Caco-2 (cell line): ENCODE measurements at regions not wholly inside any gene's neighbourhood (a gene's known extent, or its start where the extent isn't known, plus 50 kb on each side); places are given as distances from the start of the nearest gene placed in this dataset.

Source experiments
- BruUV-seq: library from RNA; stranded (reverse); fragments of 400-500 nt; replicated peaks from 2 replicates; lab custom pipeline; 2021; lab: Mats Ljungman, UMichigan
- CTCF ChIA-PET: fragments of 300-600 bp; sonication (Branson Sonifier 250); formaldehyde crosslinking; loops from one replicate; lab custom pipeline; 2022; ENCODE audit warnings: antibody characterized with exemption; lab: Charles Lee
- POLR2A ChIA-PET: fragments of 300-600 bp; sonication (Branson Sonifier 250); formaldehyde crosslinking; loops from one replicate; lab custom pipeline; 2022; ENCODE audit warnings: antibody characterized with exemption; lab: Charles Lee
- DNase-seq, 2 experiments: peaks; one replicate each; pipeline versions ENCODE4 v3.0.0 to v3.0.0-alpha.2; 2020 to 2022
- H3K27me3 ChIP-seq: replicated peaks from 2 replicates; pipeline ENCODE4 v1.6.0; 2011; ENCODE audit warnings: low read length; ENCODE audit not compliant: control insufficient read depth, insufficient read depth
- H3K36me3 ChIP-seq: 2 replicates; pipeline ENCODE4 v1.5.1; 2011; ENCODE audit warnings: low read length; ENCODE audit not compliant: control insufficient read depth, insufficient read depth
- H3K4me1 ChIP-seq: fragments of 250-450 bp; sonication (Bioruptor Pico); 2 replicates; pipeline ENCODE4 v1.5.1; 2020; ENCODE audit warnings: mild to moderate bottlenecking
- H3K4me3 ChIP-seq: 2 replicates; pipeline ENCODE4 v1.5.1; 2011; ENCODE audit warnings: low read depth, mild to moderate bottlenecking, control low read depth, low read length
- H3K9me3 ChIP-seq: fragments of 250-450 bp; sonication (Bioruptor Pico); 2 replicates; pipeline ENCODE4 v1.5.1; 2020; ENCODE audit warnings: mild to moderate bottlenecking, moderate library complexity
- H3K27ac Mint-ChIP-seq: one replicate; pipeline ENCODE4 v1.8.0; 2022; ENCODE audit warnings: mixed read lengths; ENCODE audit not compliant: unreplicated experiment
- H3K27me3 Mint-ChIP-seq: one replicate; pipeline ENCODE4 v1.8.0; 2022; ENCODE audit warnings: mixed read lengths; ENCODE audit not compliant: insufficient read depth, unreplicated experiment
- H3K36me3 Mint-ChIP-seq: one replicate; pipeline ENCODE4 v1.8.0; 2022; ENCODE audit warnings: mild to moderate bottlenecking, mixed read lengths; ENCODE audit not compliant: insufficient read depth, unreplicated experiment
- H3K4me1 Mint-ChIP-seq: one replicate; pipeline ENCODE4 v1.8.0; 2022; ENCODE audit warnings: low read depth, mixed read lengths; ENCODE audit not compliant: unreplicated experiment
- H3K4me3 Mint-ChIP-seq: one replicate; pipeline ENCODE4 v1.8.0; 2022; ENCODE audit warnings: mild to moderate bottlenecking, moderate library complexity, mixed read lengths; ENCODE audit not compliant: unreplicated experiment
- H3K9me3 Mint-ChIP-seq: one replicate; pipeline ENCODE4 v1.8.0; 2022; ENCODE audit warnings: mixed read lengths; ENCODE audit not compliant: unreplicated experiment
- intact Hi-C: fragments of 100-400 bp; cut with micrococcal nuclease; formaldehyde crosslinking; loops from one replicate; pipeline ENCODE4 v1.10.0; 2022; ENCODE audit not compliant: unreplicated experiment
- TF ChIP-seq, protein P1 (sequence below), 2 experiments: fragments of 200-600 bp in 1 of 2; IDR thresholded peaks; 1 replicate in 1 of 2; 2 replicates in 1 of 2; pipeline versions ENCODE4 v1.5.1 to v1.8.0; 2011 to 2022; ENCODE audit warnings: antibody characterized with exemption in 1 of 2, control low read depth in 1 of 2, inconsistent platforms in 1 of 2, low read depth in 1 of 2, low read length in 1 of 2, mild to moderate bottlenecking in 1 of 2, moderate library complexity in 1 of 2; ENCODE audit not compliant: insufficient read depth in 1 of 2, severe bottlenecking in 1 of 2, unreplicated experiment in 1 of 2

DNA sequence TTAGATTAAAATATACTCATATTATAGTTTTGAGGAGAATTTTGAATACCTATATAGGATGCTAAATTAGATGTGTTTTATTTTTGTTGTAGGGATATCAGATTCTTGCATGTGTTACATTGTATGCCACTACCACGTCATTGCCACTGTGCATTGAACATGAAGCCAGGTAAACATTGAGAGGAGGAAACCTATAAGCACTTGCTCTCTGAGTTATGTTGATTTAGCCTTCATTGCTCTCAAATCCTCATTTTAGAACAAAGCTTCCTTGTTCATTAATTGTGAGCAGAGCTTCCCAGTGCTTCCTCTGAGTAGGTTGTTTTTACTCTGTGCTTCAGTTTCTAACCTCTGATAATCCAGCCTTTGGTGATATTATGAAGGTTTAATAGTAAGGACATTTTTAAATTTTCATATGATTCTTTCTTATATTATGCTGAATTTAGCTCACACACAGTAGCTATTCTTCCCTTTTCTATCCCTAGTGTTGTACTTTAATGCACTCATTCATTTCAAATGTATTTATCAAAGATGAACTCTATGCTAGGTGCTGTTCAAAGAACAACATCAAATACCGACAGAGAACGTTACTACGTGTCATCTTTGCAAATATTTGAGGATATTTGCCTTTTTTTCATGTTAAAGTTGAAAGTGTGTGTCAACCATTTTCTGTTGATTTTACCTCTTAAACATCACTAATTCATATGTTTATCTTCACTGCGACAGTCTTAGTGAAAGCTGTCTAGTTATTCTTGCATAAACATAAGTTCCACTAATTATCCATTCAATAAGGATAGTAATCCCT, 1448.0 kb upstream of the MIR17HG start:
- no peaks in the 10 kb centered on the region for H3K27me3 Mint-ChIP-seq
- Histone ChIP-seq H3K27me3 (no peaks in the 10 kb centered on the region), H3K4me3 (no peak overlapping the region), H3K9me3 (peaks cover 10% of the 10 kb centered on the region; the same call in 1 of the 2 replicates), H3K36me3 (no peaks in the 10 kb centered on the region), H3K4me1 (no peaks in the 10 kb centered on the region)
- H3K36me3 Mint-ChIP-seq = no peaks in the 10 kb centered on the region
- ChIA-PET POLR2A (no interaction called here), CTCF (no interaction called here)
- H3K4me3 Mint-ChIP-seq = no peak overlapping the region
- no peak for DNase-seq
- intact Hi-C loops = no loop called here
- no TSS peak for BruUV-seq
- H3K9me3 Mint-ChIP-seq = peaks cover 13% of the 10 kb centered on the region
- TF ChIP-seq, protein P1, sequence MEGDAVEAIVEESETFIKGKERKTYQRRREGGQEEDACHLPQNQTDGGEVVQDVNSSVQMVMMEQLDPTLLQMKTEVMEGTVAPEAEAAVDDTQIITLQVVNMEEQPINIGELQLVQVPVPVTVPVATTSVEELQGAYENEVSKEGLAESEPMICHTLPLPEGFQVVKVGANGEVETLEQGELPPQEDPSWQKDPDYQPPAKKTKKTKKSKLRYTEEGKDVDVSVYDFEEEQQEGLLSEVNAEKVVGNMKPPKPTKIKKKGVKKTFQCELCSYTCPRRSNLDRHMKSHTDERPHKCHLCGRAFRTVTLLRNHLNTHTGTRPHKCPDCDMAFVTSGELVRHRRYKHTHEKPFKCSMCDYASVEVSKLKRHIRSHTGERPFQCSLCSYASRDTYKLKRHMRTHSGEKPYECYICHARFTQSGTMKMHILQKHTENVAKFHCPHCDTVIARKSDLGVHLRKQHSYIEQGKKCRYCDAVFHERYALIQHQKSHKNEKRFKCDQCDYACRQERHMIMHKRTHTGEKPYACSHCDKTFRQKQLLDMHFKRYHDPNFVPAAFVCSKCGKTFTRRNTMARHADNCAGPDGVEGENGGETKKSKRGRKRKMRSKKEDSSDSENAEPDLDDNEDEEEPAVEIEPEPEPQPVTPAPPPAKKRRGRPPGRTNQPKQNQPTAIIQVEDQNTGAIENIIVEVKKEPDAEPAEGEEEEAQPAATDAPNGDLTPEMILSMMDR (IDR thresholded peaks at IDR 0.05; ENCODE audit: insufficient read depth in 1 of 2, low read depth in 1 of 2, low read length in 1 of 2, severe bottlenecking in 1 of 2, unreplicated experiment in 1 of 2) = no peak
- H3K4me1 Mint-ChIP-seq = no peaks in the 10 kb centered on the region
- H3K27ac Mint-ChIP-seq = no peak overlapping the region

DNA sequence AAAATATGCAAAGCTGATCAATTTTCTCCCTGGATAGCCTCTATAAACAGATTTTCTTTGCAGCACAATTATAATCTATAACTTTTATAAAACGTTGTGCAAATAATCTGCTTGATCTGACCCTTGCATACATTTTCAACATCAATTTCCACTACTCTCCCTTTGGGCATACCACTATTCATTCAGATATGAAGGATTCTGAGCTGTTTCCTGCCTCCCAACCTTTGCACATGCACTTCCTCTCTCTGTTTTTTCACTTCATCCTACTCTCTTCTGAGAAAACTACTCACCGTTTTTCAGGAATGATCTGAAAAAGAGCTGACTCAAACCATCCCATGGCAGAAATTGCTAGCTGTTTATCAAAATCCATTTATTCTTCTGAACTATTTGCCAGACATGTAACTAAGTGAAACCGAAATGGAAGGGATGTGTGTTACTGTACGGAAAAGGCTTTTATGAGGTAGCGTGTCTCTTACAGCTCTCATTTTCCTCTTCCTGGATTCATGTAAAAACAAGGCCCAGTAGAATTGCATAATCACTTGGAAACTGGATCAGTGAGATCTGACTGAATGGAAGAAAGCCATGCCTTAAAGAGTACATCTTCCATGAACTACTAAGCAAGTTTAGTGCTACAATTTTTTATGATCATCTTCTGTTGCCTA, 1447.3 kb upstream of the MIR17HG start:
- peaks cover 13% of the 10 kb centered on the region for H3K9me3 Mint-ChIP-seq
- intact Hi-C loops = no loop called here
- H3K27me3 Mint-ChIP-seq = no peaks in the 10 kb centered on the region
- H3K27ac Mint-ChIP-seq = no peak overlapping the region
- CTCF ChIA-PET = no interaction called here
- no peaks in the 10 kb centered on the region for H3K36me3 Mint-ChIP-seq
- Histone ChIP-seq H3K36me3 (no peaks in the 10 kb centered on the region), H3K9me3 (peaks cover 10% of the 10 kb centered on the region; the same call in 1 of the 2 replicates), H3K4me1 (no peaks in the 10 kb centered on the region), H3K4me3 (no peak overlapping the region), H3K27me3 (no peaks in the 10 kb centered on the region)
- H3K4me3 Mint-ChIP-seq = no peak overlapping the region
- H3K4me1 Mint-ChIP-seq = no peaks in the 10 kb centered on the region
- DNase-seq = no peak
- TF ChIP-seq, protein P1 (IDR thresholded peaks at IDR 0.05; ENCODE audit: insufficient read depth in 1 of 2, low read depth in 1 of 2, low read length in 1 of 2, severe bottlenecking in 1 of 2, unreplicated experiment in 1 of 2) = no peak
- no TSS peak for BruUV-seq
- POLR2A ChIA-PET = no interaction called here

DNA sequence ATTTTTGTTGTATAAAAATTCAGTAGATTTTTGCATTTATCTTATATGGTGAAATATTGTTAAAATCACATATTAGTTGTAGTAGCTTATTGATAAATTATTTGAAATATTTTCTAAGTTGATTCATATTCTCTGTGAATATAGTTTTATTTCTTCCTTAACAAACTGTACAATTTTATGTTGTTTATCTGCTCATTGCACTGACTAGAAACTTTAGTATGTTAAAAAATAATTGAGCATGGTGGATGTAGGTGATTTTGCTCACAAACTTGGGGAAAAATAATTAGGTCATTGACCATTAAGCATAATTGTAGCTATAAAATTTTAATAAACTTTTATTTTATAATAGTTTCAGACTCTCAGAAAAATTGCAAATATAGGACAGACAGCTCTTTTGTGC, 1445.3 kb upstream of the MIR17HG start:
- no peak overlapping the region for H3K4me3 ChIP-seq
- no peaks in the 10 kb centered on the region for H3K27me3 Mint-ChIP-seq
- no peaks in the 10 kb centered on the region for H3K4me1 Mint-ChIP-seq
- no peaks in the 10 kb centered on the region for H3K36me3 ChIP-seq
- TF ChIP-seq, protein P1 (IDR thresholded peaks at IDR 0.05; ENCODE audit: insufficient read depth in 1 of 2, low read depth in 1 of 2, low read length in 1 of 2, severe bottlenecking in 1 of 2, unreplicated experiment in 1 of 2) = no peak
- DNase-seq = no peak
- ChIA-PET POLR2A (no interaction called here), CTCF (no interaction called here)
- H3K4me1 ChIP-seq = no peaks in the 10 kb centered on the region
- peaks cover 10% of the 10 kb centered on the region; the same call in 1 of the 2 replicates for H3K9me3 ChIP-seq
- H3K9me3 Mint-ChIP-seq = peaks cover 13% of the 10 kb centered on the region
- H3K4me3 Mint-ChIP-seq = no peak overlapping the region
- intact Hi-C loops = no loop called here
- no TSS peak for BruUV-seq
- H3K27me3 ChIP-seq = no peaks in the 10 kb centered on the region
- no peak overlapping the region for H3K27ac Mint-ChIP-seq
- H3K36me3 Mint-ChIP-seq = no peaks in the 10 kb centered on the region
